Keratinocyte (primary cell): ENCODE measurements at regions not wholly inside any gene's neighbourhood (a gene's known extent, or its start where the extent isn't known, plus 50 kb on each side); places are given as distances from the start of the nearest gene placed in this dataset.

ENCODE experiments used
- DNase-seq: peaks from one replicate; pipeline ENCODE4 v3.0.0-alpha.2; 2011; ENCODE audit warnings: low read depth, missing footprints, low spot score
- FAIRE-seq: peaks from 2 replicates; lab custom pipeline; 2011; peaks lifted over from hg19 to GRCh38; lab: Jason Lieb, UNC
- H2AFZ ChIP-seq: 2 replicates; pipeline ENCODE4 v1.6.0; 2012; ENCODE audit warnings: low read length, control low read depth, inconsistent platforms; ENCODE audit not compliant: control insufficient read depth
- H3K27ac ChIP-seq: 2 replicates; pipeline ENCODE4 v1.5.1; 2011; ENCODE audit warnings: low read length; ENCODE audit not compliant: control insufficient read depth, insufficient read depth
- H3K27me3 ChIP-seq: 3 replicates; pipeline ENCODE4 v1.6.0; 2011; ENCODE audit warnings: low read length; ENCODE audit not compliant: control insufficient read depth, insufficient read depth; ENCODE audit errors: extremely low read depth
- H3K36me3 ChIP-seq, 2 experiments: 2 replicates in 1 of 2; 3 replicates in 1 of 2; pipeline ENCODE4 v1.5.1; 2011; ENCODE audit warnings: low read length in 2 of 2, mild to moderate bottlenecking in 1 of 2; ENCODE audit not compliant: control insufficient read depth in 2 of 2, insufficient read depth in 2 of 2; ENCODE audit errors: extremely low read depth in 1 of 2
- H3K4me1 ChIP-seq: 3 replicates; pipeline ENCODE4 v1.5.1; 2011; ENCODE audit warnings: low read length; ENCODE audit not compliant: control insufficient read depth, insufficient read depth; ENCODE audit errors: extremely low read depth
- H3K4me2 ChIP-seq: 3 replicates; pipeline ENCODE4 v1.6.0; 2011; ENCODE audit warnings: low read depth, low read length; ENCODE audit not compliant: control insufficient read depth, insufficient read depth; ENCODE audit errors: extremely low read depth
- H3K4me3 ChIP-seq, 3 experiments: fragments of 200-600 bp in 1 of 3; sonication (generic) in 1 of 3; 2 replicates in 2 of 3; 3 replicates in 1 of 3; pipeline ENCODE4 v1.5.1; 2011 to 2016; ENCODE audit warnings: low read length in 3 of 3, mild to moderate bottlenecking in 3 of 3, control low read depth in 2 of 3, inconsistent platforms in 1 of 3, low read depth in 1 of 3, mixed read lengths in 1 of 3, mixed run types in 1 of 3, moderate library complexity in 1 of 3; ENCODE audit not compliant: control insufficient read depth in 2 of 3, insufficient read depth in 2 of 3; ENCODE audit errors: extremely low read depth in 1 of 3
- H3K79me2 ChIP-seq: 2 replicates; pipeline ENCODE4 v1.6.0; 2012; ENCODE audit warnings: low read length; ENCODE audit not compliant: control insufficient read depth, insufficient read depth
- H3K9ac ChIP-seq: 3 replicates; pipeline ENCODE4 v1.6.0; 2011; ENCODE audit warnings: low read length; ENCODE audit not compliant: control insufficient read depth, insufficient read depth; ENCODE audit errors: extremely low read depth
- H3K9me1 ChIP-seq: 3 replicates; pipeline ENCODE4 v1.6.0; 2011; ENCODE audit warnings: low read length; ENCODE audit not compliant: control insufficient read depth, insufficient read depth; ENCODE audit errors: extremely low read depth
- H3K9me3 ChIP-seq: 2 replicates; pipeline ENCODE4 v1.5.1; 2012; ENCODE audit warnings: low read depth, low read length; ENCODE audit not compliant: control insufficient read depth
- H4K20me1 ChIP-seq: 3 replicates; pipeline ENCODE4 v1.6.0; 2011; ENCODE audit warnings: low read length; ENCODE audit not compliant: control insufficient read depth, insufficient read depth; ENCODE audit errors: extremely low read depth
- EZH2 ChIP-seq: IDR thresholded peaks from one replicate; pipeline ENCODE4 v1.6.1; 2012; ENCODE audit warnings: inconsistent platforms, mild to moderate bottlenecking, low read length, moderate library complexity
- dilution Hi-C: fragments of 300-500 bp; cut with MboI; formaldehyde crosslinking; loops from one replicate; pipeline ENCODE4 v1.7.0; 2020; ENCODE audit warnings: low sequenced_read_pairs; ENCODE audit not compliant: extremely low pct_ligation_motif_present
- TF ChIP-seq, protein P1 (sequence below), 3 experiments: IDR thresholded peaks in 1 of 3; conservative IDR thresholded peaks in 1 of 3; optimal IDR thresholded peaks in 1 of 3; 2 replicates in 2 of 3; 3 replicates in 1 of 3; pipeline versions ENCODE3 to v1.5.1; 2011; ENCODE audit warnings: low read length in 3 of 3, mild to moderate bottlenecking in 3 of 3, moderate library complexity in 2 of 3, control low read depth in 1 of 3, inconsistent platforms in 1 of 3; ENCODE audit not compliant: insufficient read depth in 2 of 3; ENCODE audit errors: extremely low read depth in 1 of 3

DNA sequence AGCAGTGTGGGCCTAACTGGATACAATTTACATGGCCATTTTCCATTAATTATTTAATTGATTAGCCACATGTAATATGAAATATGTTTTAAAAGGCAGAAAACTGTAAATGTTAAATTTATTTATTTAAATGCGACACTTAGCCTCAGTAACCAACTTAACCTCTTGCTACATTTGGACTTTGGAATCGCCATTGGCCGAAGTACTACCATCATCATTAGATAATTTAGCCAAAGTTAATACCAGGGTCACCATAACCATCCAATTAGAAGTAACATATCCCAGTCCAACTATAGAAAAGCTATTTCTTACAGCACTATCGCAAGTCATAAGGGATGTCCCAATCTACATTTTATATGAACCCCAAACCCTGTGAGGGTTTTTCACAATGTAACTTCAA lies 558.6 kb upstream of the IGFBP3 start:
- dilution Hi-C loops: no loop called here
- no peak overlapping the region for H3K27ac ChIP-seq
- no peak for TF ChIP-seq EZH2
- TF ChIP-seq, protein P1, sequence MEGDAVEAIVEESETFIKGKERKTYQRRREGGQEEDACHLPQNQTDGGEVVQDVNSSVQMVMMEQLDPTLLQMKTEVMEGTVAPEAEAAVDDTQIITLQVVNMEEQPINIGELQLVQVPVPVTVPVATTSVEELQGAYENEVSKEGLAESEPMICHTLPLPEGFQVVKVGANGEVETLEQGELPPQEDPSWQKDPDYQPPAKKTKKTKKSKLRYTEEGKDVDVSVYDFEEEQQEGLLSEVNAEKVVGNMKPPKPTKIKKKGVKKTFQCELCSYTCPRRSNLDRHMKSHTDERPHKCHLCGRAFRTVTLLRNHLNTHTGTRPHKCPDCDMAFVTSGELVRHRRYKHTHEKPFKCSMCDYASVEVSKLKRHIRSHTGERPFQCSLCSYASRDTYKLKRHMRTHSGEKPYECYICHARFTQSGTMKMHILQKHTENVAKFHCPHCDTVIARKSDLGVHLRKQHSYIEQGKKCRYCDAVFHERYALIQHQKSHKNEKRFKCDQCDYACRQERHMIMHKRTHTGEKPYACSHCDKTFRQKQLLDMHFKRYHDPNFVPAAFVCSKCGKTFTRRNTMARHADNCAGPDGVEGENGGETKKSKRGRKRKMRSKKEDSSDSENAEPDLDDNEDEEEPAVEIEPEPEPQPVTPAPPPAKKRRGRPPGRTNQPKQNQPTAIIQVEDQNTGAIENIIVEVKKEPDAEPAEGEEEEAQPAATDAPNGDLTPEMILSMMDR (optimal IDR thresholded peaks at IDR 0.05 in 1 of 3, IDR thresholded peaks at IDR 0.05 in 1 of 3, conservative IDR thresholded peaks at IDR 0.05 in 1 of 3; ENCODE audit: extremely low read depth in 1 of 3, insufficient read depth in 2 of 3, low read length in 3 of 3): no peak
- H3K4me1 ChIP-seq: no peaks in the 10 kb centered on the region
- H3K27me3 ChIP-seq: no peaks in the 10 kb centered on the region
- no peak overlapping the region for H3K9ac ChIP-seq
- FAIRE-seq: no peak
- H3K4me2 ChIP-seq: no peak overlapping the region
- no peaks in the 10 kb centered on the region for H3K79me2 ChIP-seq
- no peaks in the 10 kb centered on the region for H3K9me1 ChIP-seq
- no peaks in the 10 kb centered on the region for H3K9me3 ChIP-seq
- H3K36me3 ChIP-seq: no peaks in the 10 kb centered on the region
- DNase-seq: no peak
- no peaks in the 10 kb centered on the region for H4K20me1 ChIP-seq
- H3K4me3 ChIP-seq: no peak overlapping the region
- H2AFZ ChIP-seq: no peak overlapping the region

DNA sequence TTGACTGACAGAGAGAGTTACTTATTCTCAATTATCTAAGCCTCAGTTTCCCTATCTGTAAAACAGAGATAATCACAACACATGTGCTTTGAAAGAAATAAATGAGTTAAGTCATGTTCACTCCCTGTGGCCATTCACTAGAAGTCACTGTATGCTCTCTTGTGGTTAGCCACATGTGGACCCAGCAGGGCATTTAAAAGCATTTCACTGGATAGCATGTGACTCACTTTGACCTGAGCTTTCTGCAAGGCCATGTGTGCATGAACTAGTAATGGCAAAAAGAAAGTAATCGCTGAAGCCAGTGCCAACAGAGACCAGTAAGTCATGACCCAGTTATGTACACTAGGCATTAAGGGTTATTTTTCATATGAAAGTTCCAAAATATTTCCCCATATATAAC lies 557.0 kb upstream of the IGFBP3 start:
- Histone ChIP-seq H3K9me3 (no peaks in the 10 kb centered on the region), H3K4me3 (no peak overlapping the region), H4K20me1 (no peaks in the 10 kb centered on the region), H3K9me1 (no peaks in the 10 kb centered on the region), H3K27ac (no peak overlapping the region), H3K27me3 (no peaks in the 10 kb centered on the region), H2AFZ (no peak overlapping the region), H3K79me2 (no peaks in the 10 kb centered on the region), H3K4me1 (no peaks in the 10 kb centered on the region), H3K4me2 (no peak overlapping the region), H3K9ac (no peak overlapping the region), H3K36me3 (no peaks in the 10 kb centered on the region)
- no peak for DNase-seq
- no peak for FAIRE-seq
- TF ChIP-seq EZH2: no peak
- TF ChIP-seq, protein P1 (optimal IDR thresholded peaks at IDR 0.05 in 1 of 3, IDR thresholded peaks at IDR 0.05 in 1 of 3, conservative IDR thresholded peaks at IDR 0.05 in 1 of 3; ENCODE audit: extremely low read depth in 1 of 3, insufficient read depth in 2 of 3, low read length in 3 of 3): no peak
- dilution Hi-C loops: no loop called here
